Right lobe of liver (tissue), 6 donors: ENCODE measurements at regions not wholly inside any gene's neighbourhood (a gene's known extent, or its start where the extent isn't known, plus 50 kb on each side); places are given as distances from the start of the nearest gene placed in this dataset.

Experiments
- ATAC-seq, 4 donors: fragments of 200-7000 bp; cut with Tn5 transposase; one replicate each; pipeline ENCODE4 v1.9.1; 2020; ENCODE audit warnings: mild to moderate bottlenecking in 4 of 4, moderate library complexity in 4 of 4
- DNase-seq, 3 donors: peaks; one replicate each; pipeline ENCODE4 v3.0.0-alpha.2; 2020
- H3K27ac ChIP-seq, 3 donors: fragments of 200-600 bp; one replicate each; pipeline ENCODE4 v1.8.0; 2022
- H3K27me3 ChIP-seq, 2 donors: fragments of 200-600 bp; one replicate each; pipeline ENCODE4 v1.8.0; 2022
- H3K36me3 ChIP-seq, 4 donors: fragments of 200-600 bp; sonication (generic) in 1 of 4; one replicate each; pipeline versions ENCODE4 v1.5.1 to v1.8.0; 2017 to 2022; ENCODE audit warnings: control low read depth in 1 of 4
- H3K4me1 ChIP-seq, 4 donors: fragments of 200-600 bp; sonication (generic) in 1 of 4; one replicate each; pipeline versions ENCODE4 v1.5.1 to v1.8.0; 2017 to 2022; ENCODE audit warnings: control low read depth in 1 of 4
- H3K4me3 ChIP-seq, 3 donors: fragments of 200-600 bp; one replicate each; pipeline ENCODE4 v1.8.0; 2022
- H3K9me3 ChIP-seq, 4 donors: fragments of 200-600 bp; sonication (generic) in 1 of 4; one replicate each; pipeline versions ENCODE4 v1.5.1 to v1.8.0; 2017 to 2022; ENCODE audit warnings: control low read depth in 1 of 4
- CTCF ChIP-seq, 4 donors: fragments of 200-600 bp in 3 of 4; fragments of 450-650 bp in 1 of 4; IDR thresholded peaks; one replicate each; pipeline versions ENCODE4 v1.5.1 to v1.8.0; 2016 to 2022; ENCODE audit warnings: antibody characterized with exemption in 4 of 4, mild to moderate bottlenecking in 2 of 4
- POLR2A ChIP-seq: fragments of 450-650 bp; IDR thresholded peaks from one replicate; pipeline ENCODE4 v1.6.1; 2017; ENCODE audit warnings: antibody characterized with exemption, mild to moderate bottlenecking
- WGBS: methylation state at CpG from one replicate; pipeline ENCODE4 v1.1.6; 2018; ENCODE audit warnings: low coverage, low lambda C conversion rate; ENCODE audit not compliant: insufficient coverage; ENCODE audit errors: missing lambda C conversion rate; 5-methylcytosine and 5-hydroxymethylcytosine counted together
- intact Hi-C, 2 donors: fragments of 100-400 bp; cut with DNase I; formaldehyde crosslinking; loops; one replicate each; pipeline versions ENCODE4 v1.11.2 to v1.14.1; 2022
- donor health status: DM: no; HTN: yes; CAD: no.
- donor health status: DM: no; HTN: no; CAD: no.
- donor health status: DM: no; HTN: no; CAD: no.
- donor health status: DM: no; HTN: yes; CAD: no.
- donor health status: DM: no; HTN: yes; CAD: no.

- no peaks in the 10 kb centered on the region for H3K27me3 ChIP-seq
- H3K4me3 ChIP-seq, result no peak overlapping the region
- ATAC-seq (no peak), DNase-seq (no peak)
- H3K4me1 ChIP-seq, result peaks cover 0 to 13% (median 3%) of the 10 kb centered on the region in 4 donors
- TF ChIP-seq CTCF (IDR thresholded peaks at IDR 0.05) (no peak), POLR2A (no peak)
- no peaks in the 10 kb centered on the region for H3K9me3 ChIP-seq
- intact Hi-C loops, result no loop called here
- H3K36me3 ChIP-seq, result no peaks in the 10 kb centered on the region
- no peak overlapping the region for H3K27ac ChIP-seq
Measured at GRCh38 chrX:74246524-74246923, 57.5 kb upstream of the ZCCHC13 start.

GRCh38 chrX:74242484-74243138, 61.4 kb upstream of the ZCCHC13 start:
- peak in 1 of 3 donors; percentile 47 for DNase-seq
- Histone ChIP-seq H3K4me3 (no peak overlapping the region), H3K27me3 (no peaks in the 10 kb centered on the region), H3K27ac (peak overlapping the region in 1 of 3 donors; percentile 55), H3K36me3 (no peaks in the 10 kb centered on the region), H3K4me1 (no peaks in the 10 kb centered on the region), H3K9me3 (no peaks in the 10 kb centered on the region)
- 52% methylated on average over 2 of the region's 8 CpGs for WGBS
- TF ChIP-seq POLR2A, result no peak
- TF ChIP-seq CTCF (IDR thresholded peaks at IDR 0.05), result no peak
- ATAC-seq, result peak; percentile 19 to 85 (median 67)
- intact Hi-C loops, result no loop called here

- Histone ChIP-seq H3K9me3 (no peaks in the 10 kb centered on the region), H3K27me3 (no peaks in the 10 kb centered on the region), H3K27ac (peak overlapping the region in 2 of 3 donors; percentile 42 to 55), H3K36me3 (no peaks in the 10 kb centered on the region), H3K4me3 (no peak overlapping the region), H3K4me1 (no peaks in the 10 kb centered on the region)
- ATAC-seq (peak; percentile 65 to 80 (median 70)), DNase-seq (no peak)
- TF ChIP-seq CTCF (IDR thresholded peaks at IDR 0.05), result no peak
- no peak for TF ChIP-seq POLR2A
- intact Hi-C loops, result no loop called here
Measured at GRCh38 chrX:74242050-74242449, 61.9 kb upstream of the ZCCHC13 start.

- H3K9me3 ChIP-seq, result no peaks in the 10 kb centered on the region
- H3K27me3 ChIP-seq, result no peaks in the 10 kb centered on the region
- H3K27ac ChIP-seq, result no peak overlapping the region
- DNase-seq (no peak), ATAC-seq (peak; percentile 40 to 84 (median 64))
- intact Hi-C loops, result no loop called here
- no peak overlapping the region for H3K4me3 ChIP-seq
- H3K4me1 ChIP-seq, result no peaks in the 10 kb centered on the region
- 23% methylated on average over 1 of the region's 1 CpG for WGBS
- H3K36me3 ChIP-seq, result no peaks in the 10 kb centered on the region
- TF ChIP-seq CTCF (IDR thresholded peaks at IDR 0.05) (no peak), POLR2A (no peak)
Measured at GRCh38 chrX:74238771-74239170, 65.2 kb upstream of the ZCCHC13 start.

- Histone ChIP-seq H3K27me3 (no peaks in the 10 kb centered on the region), H3K4me3 (no peak overlapping the region), H3K4me1 (no peaks in the 10 kb centered on the region), H3K27ac (no peak overlapping the region), H3K36me3 (no peaks in the 10 kb centered on the region), H3K9me3 (no peaks in the 10 kb centered on the region)
- WGBS, result 61% methylated on average over 2 of the region's 2 CpGs
- DNase-seq (no peak), ATAC-seq (no peak)
- intact Hi-C loops, result no loop called here
- TF ChIP-seq POLR2A (no peak), CTCF (IDR thresholded peaks at IDR 0.05) (no peak)
Measured at GRCh38 chrX:74234818-74235217, 69.2 kb upstream of the ZCCHC13 start.
